HG03108 (cell line): ENCODE measurements at regions not wholly inside any gene's neighbourhood (a gene's known extent, or its start where the extent isn't known, plus 50 kb on each side); places are given as distances from the start of the nearest gene placed in this dataset.

Source experiments
- ATAC-seq: cut with Tn5 transposase; IDR thresholded peaks from one replicate; pipeline ENCODE4 v1.9.1; 2021; ENCODE audit warnings: moderate library complexity; ENCODE audit not compliant: unreplicated experiment

DNA sequence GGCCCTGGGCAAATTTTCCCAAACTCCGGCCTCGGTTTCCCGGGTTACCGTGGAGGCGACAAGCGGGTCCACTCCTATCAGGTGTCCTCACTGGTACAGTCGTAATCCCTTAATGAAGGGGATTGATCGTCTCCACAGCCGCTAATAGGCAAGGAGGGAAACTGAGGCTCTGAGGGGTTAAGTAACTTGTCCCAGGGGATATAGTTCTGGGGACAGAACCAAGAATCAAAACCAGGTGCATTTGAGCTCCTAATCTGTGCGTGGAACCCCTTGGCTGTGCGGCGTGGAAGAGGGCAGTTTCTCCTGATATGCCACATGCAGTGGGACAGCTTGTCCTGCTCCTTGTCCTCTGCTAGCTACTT is 157.2 kb downstream of the CYRIA start:
- ATAC-seq = no peak

GRCh38 chr2:16507655-16508489 is 157.8 kb downstream of the CYRIA start:
- no peak for ATAC-seq

- no peak for ATAC-seq
These were observed 159.3 kb downstream of the CYRIA start for GRCh38 chr2:16506366-16506765.

DNA sequence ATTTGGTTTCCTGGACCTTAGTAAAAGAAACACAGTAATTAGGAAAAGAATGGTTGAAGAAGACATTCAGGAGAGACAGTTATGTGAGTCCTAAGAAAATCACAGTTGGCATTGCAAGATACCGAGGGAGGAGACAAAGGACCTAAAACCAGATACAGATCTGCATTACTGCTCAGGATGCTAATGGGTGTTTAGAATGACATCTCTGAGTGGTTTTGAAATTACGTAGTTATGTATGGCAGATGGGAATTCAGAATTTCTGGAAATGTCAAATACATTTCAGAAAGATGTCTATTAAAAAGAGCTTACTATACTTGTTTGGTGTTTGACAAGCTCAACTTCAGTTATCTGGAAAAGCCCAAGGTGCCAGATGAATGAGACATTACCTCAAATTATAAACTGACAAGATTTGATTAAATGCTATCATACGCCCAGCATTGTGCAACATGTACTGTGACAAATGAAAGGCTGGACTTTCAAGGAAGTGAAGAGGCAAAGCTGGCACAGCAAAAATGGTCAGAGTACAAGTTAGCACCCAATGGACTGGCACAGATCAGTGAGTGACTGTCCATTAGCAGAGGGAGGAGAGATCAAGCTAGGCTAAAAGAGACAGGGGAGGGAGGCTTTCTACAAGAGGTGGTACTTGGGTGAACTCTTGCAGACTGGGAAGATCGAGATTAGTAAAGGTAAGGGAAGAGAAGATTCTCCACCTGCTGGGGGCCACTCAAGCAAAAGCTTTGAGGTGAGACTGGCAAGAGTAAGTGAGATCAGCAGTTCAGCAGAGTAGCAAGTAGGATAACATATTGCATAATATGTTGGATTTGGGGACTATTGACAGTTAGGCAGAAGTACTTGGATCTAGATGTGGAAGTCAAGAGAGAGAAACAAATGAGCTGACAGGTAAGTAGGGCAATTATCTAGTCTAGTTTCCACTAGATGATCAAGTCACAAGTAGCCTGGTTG is 168.9 kb downstream of the CYRIA start:
- no peak for ATAC-seq

- no peak for ATAC-seq
These were observed 170.0 kb downstream of the CYRIA start for GRCh38 chr2:16495509-16496208.

DNA sequence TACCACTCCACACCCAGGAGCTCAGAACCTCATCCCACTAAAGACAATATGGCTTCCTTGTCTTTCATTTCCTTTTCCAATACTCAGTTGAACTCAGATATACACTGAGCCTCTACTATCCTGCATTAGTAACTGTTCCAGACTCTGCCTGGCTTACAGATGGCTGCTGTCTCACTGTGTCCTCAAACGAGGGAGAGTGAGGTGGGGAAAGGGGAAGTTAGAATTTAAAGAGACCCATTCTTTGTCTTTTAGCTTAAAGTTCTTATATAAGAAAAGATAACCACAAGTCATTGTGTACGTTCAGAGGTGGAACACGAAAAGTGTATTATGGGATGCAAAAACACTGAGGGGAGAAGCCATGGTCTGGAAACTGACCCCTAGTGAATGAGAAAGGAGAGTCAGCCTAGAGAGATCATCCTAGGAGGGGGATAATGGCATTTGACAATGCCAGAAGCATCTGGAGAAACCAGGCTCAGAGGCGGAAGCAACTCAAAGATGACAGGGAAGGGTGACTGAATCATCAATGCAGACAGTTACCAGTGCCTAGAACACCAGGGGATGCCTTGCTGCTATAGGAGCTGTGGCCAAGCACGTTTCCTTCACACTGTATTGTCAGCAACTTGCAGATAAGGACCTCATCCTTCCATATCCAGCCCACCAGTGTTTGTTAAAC is 170.7 kb downstream of the CYRIA start:
- ATAC-seq = no peak

DNA sequence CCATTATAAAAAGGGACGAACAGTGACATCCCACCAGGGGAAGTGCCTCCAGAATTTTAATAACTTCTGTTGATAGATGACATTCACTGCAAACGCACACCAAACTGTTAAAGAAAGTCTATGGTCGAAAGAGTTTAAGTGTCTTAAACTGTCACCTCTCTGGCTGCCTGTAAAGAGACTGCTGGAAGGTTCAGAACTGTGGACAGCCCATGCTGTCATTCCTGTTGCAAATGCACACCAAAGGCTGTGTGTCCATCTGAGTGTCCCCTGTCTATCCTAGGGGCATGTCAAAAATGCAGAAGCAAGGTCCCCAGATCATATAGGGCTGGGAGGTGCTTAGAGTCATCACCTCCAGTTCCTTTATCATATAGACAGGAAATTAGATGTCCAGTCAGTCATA is 171.8 kb downstream of the CYRIA start:
- no peak for ATAC-seq

DNA sequence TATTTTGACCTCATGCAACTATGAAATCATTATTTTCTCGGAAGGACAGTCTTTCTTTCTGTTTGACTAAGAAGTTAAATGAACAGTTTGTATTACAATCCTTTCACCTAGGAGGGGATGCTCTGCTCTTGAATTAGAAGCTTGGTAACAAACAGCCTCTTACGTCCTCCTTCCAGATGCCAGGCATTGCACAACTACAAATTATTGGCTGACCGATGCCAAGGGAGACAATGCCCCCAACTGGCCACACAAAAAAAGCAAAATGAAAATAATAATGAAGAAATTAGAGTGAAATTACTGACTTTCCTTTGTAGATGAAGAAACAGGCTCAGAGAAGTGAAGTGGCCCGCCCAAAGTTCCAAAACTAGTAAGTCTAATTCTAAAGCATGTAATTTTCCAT is 177.9 kb downstream of the CYRIA start:
- ATAC-seq = no peak

DNA sequence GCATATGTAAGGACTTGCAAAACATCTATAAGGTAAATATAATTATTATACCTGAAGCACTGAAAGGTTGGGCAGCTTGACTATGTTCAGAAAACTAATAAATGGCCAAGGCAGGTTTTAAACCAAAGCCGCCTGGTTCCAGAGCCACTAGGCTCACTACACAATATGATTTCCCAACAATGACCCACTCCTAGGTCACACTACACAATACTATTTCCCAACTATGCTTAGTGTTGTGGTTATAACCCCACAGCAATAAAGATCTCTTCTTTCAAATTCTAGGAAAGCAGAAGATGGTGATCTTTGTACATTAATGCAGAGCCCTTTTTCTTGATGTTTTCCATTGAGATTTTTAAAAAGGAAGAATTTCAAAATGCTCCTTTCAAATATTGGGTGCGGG is 180.4 kb downstream of the CYRIA start:
- ATAC-seq = no peak

DNA sequence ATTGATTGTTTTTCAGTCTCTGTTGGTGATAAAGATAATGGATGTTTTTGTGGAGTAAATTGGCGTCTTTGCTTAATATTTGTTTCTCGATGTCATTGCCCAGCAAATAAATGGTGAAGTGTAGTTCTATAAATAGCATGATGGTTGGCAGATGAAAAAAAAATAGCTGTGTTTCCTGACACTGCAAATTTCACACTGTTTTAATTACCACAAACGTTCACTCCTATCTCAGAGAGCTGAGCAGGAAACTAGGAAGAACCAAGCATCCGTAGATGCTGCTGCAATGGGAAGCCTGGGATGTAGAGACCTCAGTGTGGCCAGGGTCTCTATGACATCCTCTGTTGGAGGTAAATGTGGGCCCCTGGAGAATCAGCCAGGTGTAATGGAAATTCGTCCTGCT is 183.2 kb downstream of the CYRIA start:
- no peak for ATAC-seq

DNA sequence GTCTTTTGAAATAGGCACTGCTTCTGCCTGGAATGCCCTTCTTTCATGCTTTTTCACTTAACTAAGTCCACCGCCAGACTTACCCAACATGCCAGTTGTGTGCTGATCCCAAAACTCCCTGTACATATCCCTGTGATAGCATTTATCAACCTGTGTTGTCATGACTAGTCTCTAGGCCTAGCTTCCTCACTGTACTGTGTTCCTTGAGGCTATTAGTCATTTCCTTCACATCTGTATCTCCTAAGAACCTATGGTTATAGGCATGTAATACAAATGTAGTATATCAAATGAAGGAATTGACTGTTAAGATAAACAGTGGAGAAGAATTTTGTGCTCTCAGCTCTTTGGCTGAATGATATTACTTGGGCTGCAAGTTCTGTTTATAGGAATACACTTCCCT is 184.3 kb downstream of the CYRIA start:
- no peak for ATAC-seq

DNA sequence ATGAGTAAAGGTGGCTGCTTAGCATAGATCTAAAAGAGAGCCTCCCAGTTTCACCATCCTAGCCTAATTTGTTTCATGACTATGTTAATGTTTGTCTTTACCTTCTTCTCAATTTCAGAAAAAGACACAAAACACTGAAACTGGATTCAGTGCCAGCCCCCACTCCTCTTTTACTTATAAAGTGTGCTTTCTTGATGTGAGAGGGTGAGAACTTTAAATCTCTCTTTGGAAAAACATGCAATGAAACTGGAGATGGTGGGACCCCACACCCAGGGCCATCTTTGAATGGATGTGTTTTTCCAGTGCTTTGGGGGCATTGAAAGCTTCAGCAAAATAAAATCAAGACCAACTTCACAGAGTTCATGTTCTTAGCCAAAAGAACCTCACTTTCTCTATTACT is 185.9 kb downstream of the CYRIA start:
- ATAC-seq = no peak

DNA sequence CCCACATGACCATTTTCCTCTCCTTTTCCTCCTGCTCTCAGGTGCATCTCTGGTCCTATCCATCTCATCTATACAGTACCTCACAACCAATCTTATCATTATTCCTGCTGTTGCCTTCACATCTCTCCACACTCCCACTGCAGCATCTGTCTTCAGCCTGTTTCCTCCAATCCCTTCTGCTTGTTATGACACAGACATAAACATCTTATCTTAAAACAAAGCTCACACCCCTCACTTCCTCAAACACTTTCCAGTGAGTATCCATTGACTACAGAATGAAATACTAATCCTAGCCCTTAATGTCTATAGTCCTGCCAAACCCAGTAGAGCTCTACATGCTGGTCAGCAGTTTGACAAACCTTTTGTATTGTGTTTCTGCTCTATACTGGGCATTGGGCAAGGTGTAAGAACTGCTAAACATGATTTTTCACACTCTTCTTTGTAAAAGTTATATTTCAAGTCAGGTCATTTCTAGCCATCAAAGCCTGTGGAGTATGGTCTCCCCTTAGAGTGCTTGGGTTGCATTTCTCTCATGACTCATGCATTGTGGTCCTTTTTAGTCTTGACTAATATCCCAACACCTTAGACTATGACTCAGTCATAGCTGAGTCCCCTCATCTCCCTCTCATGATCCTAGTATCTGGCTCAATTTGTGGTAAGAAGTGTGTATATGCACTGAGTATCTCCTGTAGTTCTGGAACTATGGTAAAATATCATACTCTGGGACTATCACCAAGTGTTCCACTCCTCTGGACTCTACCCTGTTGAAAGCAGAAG is 187.0 kb downstream of the CYRIA start:
- no peak for ATAC-seq

GRCh38 chr2:16477648-16478047 is 188.0 kb downstream of the CYRIA start:
- ATAC-seq = no peak

- ATAC-seq = no peak
These were observed 188.8 kb downstream of the CYRIA start for GRCh38 chr2:16476866-16477265.

GRCh38 chr2:16475986-16476567 is 189.6 kb downstream of the CYRIA start:
- ATAC-seq = no peak

GRCh38 chr2:16475586-16475985 is 190.0 kb downstream of the CYRIA start:
- no peak for ATAC-seq

GRCh38 chr2:16473575-16473974 is 192.1 kb downstream of the CYRIA start:
- ATAC-seq = no peak

DNA sequence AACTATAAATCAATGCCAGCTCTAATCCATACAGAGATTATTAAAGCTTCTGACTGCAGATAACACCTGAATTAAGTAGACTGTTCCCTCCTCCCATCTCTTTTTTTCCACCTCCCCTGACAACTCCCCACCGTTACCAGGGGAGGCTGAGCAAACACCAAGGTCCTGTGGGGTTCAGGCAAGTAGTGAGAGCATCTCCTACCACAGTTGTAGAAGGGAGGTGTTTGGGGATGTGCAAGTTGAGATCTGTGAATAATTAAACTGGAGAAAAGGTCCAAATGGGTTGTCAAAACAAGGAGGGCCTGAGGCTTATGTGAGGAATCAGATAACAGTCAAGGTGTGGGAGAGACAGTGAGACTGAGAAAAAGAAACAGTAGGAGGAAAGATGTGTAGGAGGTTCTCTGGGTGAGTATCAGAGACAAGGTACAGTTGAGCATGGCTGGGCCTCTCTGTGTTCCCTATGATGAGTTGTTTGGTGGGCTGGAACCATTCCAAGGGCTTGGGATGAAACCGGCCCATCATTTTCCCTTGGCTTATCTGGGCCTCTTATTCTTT is 194.6 kb downstream of the CYRIA start:
- no peak for ATAC-seq

- ATAC-seq = no peak
These were observed 198.8 kb downstream of the CYRIA start for GRCh38 chr2:16466821-16467151.
